PC-3 (cell line): ENCODE measurements at regions not wholly inside any gene's neighbourhood (a gene's known extent, or its start where the extent isn't known, plus 50 kb on each side); places are given as distances from the start of the nearest gene placed in this dataset.
A peak's percentile ranks its signal among the peaks of the same experiment; 100 is the strongest.

Experiments
- ATAC-seq: fragments of 200-7000 bp; cut with Tn5 transposase; 2 replicates; pipeline ENCODE4 v1.9.1; 2020; ENCODE audit warnings: mild to moderate bottlenecking, moderate library complexity
- BruUV-seq: library from RNA; stranded (reverse); fragments of 400-500 nt; replicated peaks from 2 replicates; lab custom pipeline; 2021; lab: Mats Ljungman, UMichigan
- CTCF ChIA-PET: fragments of 300-600 bp; sonication (Branson Sonifier 250); formaldehyde crosslinking; loops from one replicate; lab custom pipeline; 2022; ENCODE audit warnings: antibody characterized with exemption; lab: Charles Lee
- POLR2A ChIA-PET: fragments of 300-600 bp; sonication (Branson Sonifier 250); formaldehyde crosslinking; loops from one replicate; lab custom pipeline; 2022; ENCODE audit warnings: antibody characterized with exemption; ENCODE audit not compliant: unreplicated experiment; lab: Charles Lee
- DNase-seq: peaks from one replicate; pipeline ENCODE4 v3.0.0-alpha.2; 2015
- H2AFZ ChIP-seq: fragments of 300-600 bp; sonication (generic); 2 replicates; pipeline ENCODE4 v1.6.0; 2016; ENCODE audit warnings: antibody characterized with exemption, low read length
- H3F3A ChIP-seq: fragments of 300-600 bp; sonication (generic); one replicate; pipeline ENCODE4 v1.6.0; 2017; ENCODE audit warnings: antibody characterized with exemption, low read length, control low read depth, mild to moderate bottlenecking; ENCODE audit not compliant: unreplicated experiment
- H3K27ac ChIP-seq: fragments of 300-600 bp; sonication (generic); 2 replicates; pipeline ENCODE4 v1.5.1; 2016; ENCODE audit warnings: mild to moderate bottlenecking, low read length
- H3K27me3 ChIP-seq: fragments of 300-600 bp; sonication (generic); 2 replicates; pipeline ENCODE4 v1.6.1; 2016; ENCODE audit warnings: low read length, mixed read lengths
- H3K36me3 ChIP-seq: fragments of 300-600 bp; sonication (generic); 2 replicates; pipeline ENCODE4 v1.6.1; 2016; ENCODE audit warnings: low read depth, mixed run types, low read length, mixed read lengths
- H3K4me1 ChIP-seq: fragments of 300-600 bp; sonication (generic); 2 replicates; pipeline ENCODE4 v1.5.1; 2016; ENCODE audit warnings: low read length; ENCODE audit not compliant: insufficient read depth
- H3K4me2 ChIP-seq: fragments of 300-600 bp; sonication (generic); 2 replicates; pipeline ENCODE4 v1.6.0; 2016; ENCODE audit warnings: low read length
- H3K4me3 ChIP-seq: fragments of 300-600 bp; sonication (generic); 2 replicates; pipeline ENCODE4 v1.5.1; 2016; ENCODE audit warnings: mild to moderate bottlenecking, low read length, mixed read lengths
- H3K79me2 ChIP-seq: fragments of 300-600 bp; sonication (generic); 2 replicates; pipeline ENCODE4 v1.6.1; 2017; ENCODE audit warnings: low read length, mixed read lengths
- H3K9ac ChIP-seq: fragments of 300-600 bp; sonication (generic); 2 replicates; pipeline ENCODE4 v1.6.0; 2016; ENCODE audit warnings: mild to moderate bottlenecking, low read length
- H3K9me2 ChIP-seq: fragments of 300-600 bp; sonication (generic); replicated peaks from 2 replicates; pipeline ENCODE4 v1.6.1; 2016; ENCODE audit warnings: mixed run types, low read length, mixed read lengths
- H3K9me3 ChIP-seq: fragments of 300-600 bp; sonication (generic); 2 replicates; pipeline ENCODE4 v1.6.1; 2016; ENCODE audit warnings: low read length, mixed read lengths
- H4K20me1 ChIP-seq: fragments of 300-600 bp; sonication (generic); 2 replicates; pipeline ENCODE4 v1.6.1; 2016; ENCODE audit warnings: low read length, mixed read lengths
- EZH2 ChIP-seq: fragments of 300-600 bp; sonication (generic); IDR thresholded peaks from one replicate; pipeline ENCODE4 v1.6.1; 2017; ENCODE audit warnings: antibody characterized with exemption, mild to moderate bottlenecking, low read length; ENCODE audit not compliant: unreplicated experiment
- EZH2phosphoT487 ChIP-seq: fragments of 300-600 bp; sonication (generic); IDR thresholded peaks from 2 replicates; pipeline ENCODE4 v1.6.1; 2018; ENCODE audit warnings: mild to moderate bottlenecking, antibody characterized with exemption, low read length, borderline replicate concordance
- intact Hi-C: fragments of 100-400 bp; cut with micrococcal nuclease; formaldehyde crosslinking; loops from 2 replicates; pipeline ENCODE4 v1.9.0; 2023
- TF ChIP-seq, protein P1 (sequence below): fragments of 300-600 bp; sonication (generic); conservative IDR thresholded peaks from 2 replicates; pipeline ENCODE4 v1.5.1; 2017; ENCODE audit warnings: antibody characterized with exemption, low read depth, mild to moderate bottlenecking, low read length

DNA sequence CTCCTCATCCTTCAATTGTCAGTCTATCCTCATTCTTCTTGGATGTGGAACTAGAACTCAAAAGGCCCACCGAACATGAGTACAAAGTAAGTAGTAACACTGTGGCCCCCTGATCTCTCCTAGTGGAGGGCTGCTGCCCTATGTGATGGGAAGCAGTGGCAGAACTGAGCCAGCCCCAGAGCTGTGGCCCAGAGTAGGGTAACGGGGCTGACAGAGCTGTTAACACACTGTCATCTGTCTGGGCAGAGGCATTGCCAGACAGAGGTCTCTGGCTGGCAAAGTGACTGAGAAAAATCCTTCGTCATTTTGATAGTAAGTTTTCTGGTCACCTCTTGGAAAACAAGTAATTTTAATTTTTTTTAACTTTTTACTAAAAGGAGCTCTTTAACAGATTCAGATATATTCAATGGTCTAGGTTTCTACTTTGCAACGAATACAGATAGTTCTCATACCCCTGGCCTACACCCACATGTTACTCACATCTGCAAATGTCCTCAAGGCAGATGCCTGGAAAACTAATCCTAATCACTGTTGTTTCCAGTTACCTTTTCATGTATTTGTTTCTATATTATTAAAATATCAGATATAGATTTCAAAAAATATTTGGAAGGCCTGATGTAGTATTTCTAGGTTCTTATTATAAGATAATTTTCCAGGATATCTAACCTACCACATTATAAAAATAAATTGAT lies 588.7 kb downstream of the CPS1 start:
- ATAC-seq (no peak), DNase-seq (no peak)
- no peaks in the 10 kb centered on the region for H3K27me3 ChIP-seq
- H3K79me2 ChIP-seq = peaks cover 17% of the 10 kb centered on the region; the same call in 1 of the 2 replicates
- no peaks in the 10 kb centered on the region for H3K9me3 ChIP-seq
- H3K4me2 ChIP-seq = no peak overlapping the region
- H3K9ac ChIP-seq = peak overlapping the region; percentile 52; the same call in 1 of the 2 replicates
- no peak for TF ChIP-seq EZH2
- TF ChIP-seq, protein P1, sequence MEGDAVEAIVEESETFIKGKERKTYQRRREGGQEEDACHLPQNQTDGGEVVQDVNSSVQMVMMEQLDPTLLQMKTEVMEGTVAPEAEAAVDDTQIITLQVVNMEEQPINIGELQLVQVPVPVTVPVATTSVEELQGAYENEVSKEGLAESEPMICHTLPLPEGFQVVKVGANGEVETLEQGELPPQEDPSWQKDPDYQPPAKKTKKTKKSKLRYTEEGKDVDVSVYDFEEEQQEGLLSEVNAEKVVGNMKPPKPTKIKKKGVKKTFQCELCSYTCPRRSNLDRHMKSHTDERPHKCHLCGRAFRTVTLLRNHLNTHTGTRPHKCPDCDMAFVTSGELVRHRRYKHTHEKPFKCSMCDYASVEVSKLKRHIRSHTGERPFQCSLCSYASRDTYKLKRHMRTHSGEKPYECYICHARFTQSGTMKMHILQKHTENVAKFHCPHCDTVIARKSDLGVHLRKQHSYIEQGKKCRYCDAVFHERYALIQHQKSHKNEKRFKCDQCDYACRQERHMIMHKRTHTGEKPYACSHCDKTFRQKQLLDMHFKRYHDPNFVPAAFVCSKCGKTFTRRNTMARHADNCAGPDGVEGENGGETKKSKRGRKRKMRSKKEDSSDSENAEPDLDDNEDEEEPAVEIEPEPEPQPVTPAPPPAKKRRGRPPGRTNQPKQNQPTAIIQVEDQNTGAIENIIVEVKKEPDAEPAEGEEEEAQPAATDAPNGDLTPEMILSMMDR = no peak
- no peak for TF ChIP-seq EZH2phosphoT487
- intact Hi-C loops = no loop called here
- CTCF ChIA-PET = no interaction called here
- H2AFZ ChIP-seq = no peak overlapping the region
- H3K4me3 ChIP-seq = no peak overlapping the region
- POLR2A ChIA-PET = no interaction called here
- H3K9me2 ChIP-seq = no peaks in the 10 kb centered on the region
- H3F3A ChIP-seq = no peaks in the 10 kb centered on the region
- no TSS peak for BruUV-seq
- H3K4me1 ChIP-seq = peaks cover 34% of the 10 kb centered on the region
- H3K27ac ChIP-seq = peak overlapping the region; percentile 86
- H4K20me1 ChIP-seq = no peaks in the 10 kb centered on the region
- no peaks in the 10 kb centered on the region; the same call in 1 of the 2 replicates for H3K36me3 ChIP-seq

DNA sequence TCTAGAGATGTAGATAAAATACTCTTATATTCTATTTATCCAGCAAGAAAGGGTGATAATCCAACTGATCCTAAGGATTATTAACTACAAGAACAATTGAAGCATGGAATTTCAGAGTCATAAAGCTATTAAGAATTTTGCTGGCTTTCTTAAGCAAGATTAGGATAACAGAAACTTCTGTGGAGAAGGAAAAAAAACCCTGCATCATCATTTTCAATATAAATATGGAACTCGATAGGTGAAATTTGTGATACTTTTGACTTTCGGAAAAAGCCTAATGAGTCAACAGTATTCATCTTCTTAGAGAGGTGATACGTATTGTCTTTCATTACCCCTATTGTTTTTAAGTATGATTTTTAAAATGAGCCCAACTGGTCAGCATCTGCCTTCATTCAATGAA lies 593.3 kb downstream of the CPS1 start:
- Histone ChIP-seq H3K4me1 (peaks cover 9% of the 10 kb centered on the region), H3K9me2 (no peaks in the 10 kb centered on the region), H3K4me2 (no peak overlapping the region), H3K9ac (no peak overlapping the region), H3K27me3 (no peaks in the 10 kb centered on the region), H2AFZ (no peak overlapping the region), H3K9me3 (no peaks in the 10 kb centered on the region), H3F3A (no peaks in the 10 kb centered on the region), H3K4me3 (no peak overlapping the region), H3K27ac (no peak overlapping the region), H3K79me2 (0 out of 2 replicates have a peak, but pooled peaks cover 3% of the 10 kb centered on the region), H3K36me3 (no peaks in the 10 kb centered on the region; the same call in 1 of the 2 replicates), H4K20me1 (no peaks in the 10 kb centered on the region)
- ATAC-seq = no peak
- ChIA-PET CTCF (no interaction called here), POLR2A (no interaction called here)
- no peak for DNase-seq
- TF ChIP-seq EZH2 (no peak), EZH2phosphoT487 (no peak)
- TF ChIP-seq, protein P1 = no peak
- BruUV-seq = no TSS peak
- intact Hi-C loops = no loop called here

- H2AFZ ChIP-seq = no peak overlapping the region
- TF ChIP-seq, protein P1 = no peak
- no peak for TF ChIP-seq EZH2
- TF ChIP-seq EZH2phosphoT487 = no peak
- CTCF ChIA-PET = interaction anchor here (0.6 to 1.0 kb wide), 4 partner anchors 25 to 961 kb away, joined by 3 to 14 read pairs (median 4); no protein-coding TSS in a partner anchor
- H3K79me2 ChIP-seq = no peaks in the 10 kb centered on the region
- ATAC-seq = no peak
- H3K9ac ChIP-seq = no peak overlapping the region
- H4K20me1 ChIP-seq = no peaks in the 10 kb centered on the region
- no peaks in the 10 kb centered on the region for H3K9me3 ChIP-seq
- no TSS peak for BruUV-seq
- POLR2A ChIA-PET = no interaction called here
- intact Hi-C loops = loop anchor here (5.0 kb wide), 1 partner anchor 495 kb away; no protein-coding TSS in a partner anchor
- peaks cover 5% of the 10 kb centered on the region; the same call in 1 of the 2 replicates for H3K4me1 ChIP-seq
- H3K36me3 ChIP-seq = no peaks in the 10 kb centered on the region
- no peaks in the 10 kb centered on the region for H3K9me2 ChIP-seq
- no peak overlapping the region for H3K4me3 ChIP-seq
- H3F3A ChIP-seq = no peaks in the 10 kb centered on the region
- no peak overlapping the region for H3K27ac ChIP-seq
- no peak overlapping the region for H3K4me2 ChIP-seq
- H3K27me3 ChIP-seq = no peaks in the 10 kb centered on the region
- peak; percentile 30 for DNase-seq
Measured at GRCh38 chr2:211157211-211157610, 600.8 kb downstream of the CPS1 start.
